ENCODE measurements at regions not wholly inside any gene's neighbourhood (a gene's known extent, or its start where the extent isn't known, plus 50 kb on each side); places are given as distances from the start of the nearest gene placed in this dataset.
"Not testable (repeated sequence)": the region's sequence is repeated elsewhere in the genome, so short reads cannot be mapped to it uniquely, and the experiment has no call there.

- no peak for ATAC-seq (ENCODE audit: low FRiP score)
- TF ChIP-seq, protein P1, sequence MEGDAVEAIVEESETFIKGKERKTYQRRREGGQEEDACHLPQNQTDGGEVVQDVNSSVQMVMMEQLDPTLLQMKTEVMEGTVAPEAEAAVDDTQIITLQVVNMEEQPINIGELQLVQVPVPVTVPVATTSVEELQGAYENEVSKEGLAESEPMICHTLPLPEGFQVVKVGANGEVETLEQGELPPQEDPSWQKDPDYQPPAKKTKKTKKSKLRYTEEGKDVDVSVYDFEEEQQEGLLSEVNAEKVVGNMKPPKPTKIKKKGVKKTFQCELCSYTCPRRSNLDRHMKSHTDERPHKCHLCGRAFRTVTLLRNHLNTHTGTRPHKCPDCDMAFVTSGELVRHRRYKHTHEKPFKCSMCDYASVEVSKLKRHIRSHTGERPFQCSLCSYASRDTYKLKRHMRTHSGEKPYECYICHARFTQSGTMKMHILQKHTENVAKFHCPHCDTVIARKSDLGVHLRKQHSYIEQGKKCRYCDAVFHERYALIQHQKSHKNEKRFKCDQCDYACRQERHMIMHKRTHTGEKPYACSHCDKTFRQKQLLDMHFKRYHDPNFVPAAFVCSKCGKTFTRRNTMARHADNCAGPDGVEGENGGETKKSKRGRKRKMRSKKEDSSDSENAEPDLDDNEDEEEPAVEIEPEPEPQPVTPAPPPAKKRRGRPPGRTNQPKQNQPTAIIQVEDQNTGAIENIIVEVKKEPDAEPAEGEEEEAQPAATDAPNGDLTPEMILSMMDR (IDR thresholded peaks at IDR 0.05): no peak
- no peak for DNase-seq (ENCODE audit: low spot score)
These were observed 186.7 kb downstream of the USP46 start for GRCh38 chr4:52472444-52472843.

DNA sequence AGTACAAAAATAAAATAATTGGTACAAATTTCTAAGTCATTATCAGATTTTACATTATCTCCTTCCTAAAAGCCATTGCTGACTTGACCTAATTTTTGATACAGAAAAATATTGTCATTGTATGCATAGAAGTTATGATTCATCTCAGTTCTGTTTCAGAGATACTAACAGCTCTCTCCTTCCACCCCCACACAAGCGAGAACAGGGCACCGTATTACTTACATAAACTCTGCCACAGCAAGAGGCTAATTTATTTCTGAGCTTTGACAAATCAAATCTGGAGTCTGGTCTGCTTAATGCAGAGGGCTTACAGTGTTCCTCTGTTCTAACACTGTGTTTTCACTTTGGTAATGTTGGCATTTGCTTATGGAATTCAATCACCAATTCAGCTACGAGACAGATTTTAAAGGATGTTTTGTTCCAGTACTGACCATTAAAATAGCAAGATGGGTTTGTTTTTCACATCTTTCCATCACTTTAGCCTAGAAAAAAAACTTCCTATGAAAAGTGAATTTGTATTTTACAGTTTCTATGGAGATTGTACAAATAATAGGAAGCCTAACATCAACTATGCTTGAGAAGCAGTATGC lies 181.8 kb downstream of the USP46 start:
- TF ChIP-seq, protein P1 (IDR thresholded peaks at IDR 0.05): no peak
- ATAC-seq (ENCODE audit: low FRiP score) (no peak), DNase-seq (ENCODE audit: low spot score) (no peak)

DNA sequence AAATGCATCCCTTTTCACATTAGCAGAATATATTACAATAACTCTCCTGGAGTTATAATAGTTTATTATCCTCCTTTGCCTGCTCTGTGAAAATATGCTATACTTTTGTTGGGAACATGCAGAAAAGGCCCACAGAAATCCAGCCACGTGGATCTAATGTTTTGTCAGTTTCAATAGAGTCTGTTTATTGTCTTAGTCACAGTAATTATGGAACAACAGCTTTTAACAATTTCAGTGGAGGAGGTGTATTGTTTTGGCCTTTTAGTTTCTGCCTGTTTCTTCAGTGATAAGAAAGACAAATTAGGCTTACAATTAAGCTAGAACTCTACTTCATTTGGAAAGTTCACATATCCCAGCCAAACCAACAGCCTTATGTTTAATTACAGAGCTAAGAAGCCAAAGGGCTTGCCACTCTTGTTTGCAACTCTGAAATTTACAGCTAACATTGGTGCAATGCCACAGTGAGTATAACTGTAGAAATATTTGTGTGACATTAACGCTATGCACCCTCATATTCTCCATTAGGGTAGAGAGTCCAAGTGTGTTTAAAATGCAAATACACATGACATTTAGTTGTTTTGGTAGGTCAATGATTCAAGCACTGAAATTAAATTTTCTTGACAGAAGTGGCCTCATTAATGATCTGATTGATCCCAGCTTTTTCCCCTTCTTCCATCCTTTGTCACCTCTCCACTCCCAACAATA lies 175.8 kb downstream of the USP46 start:
- ATAC-seq (ENCODE audit: low FRiP score) (no peak), DNase-seq (ENCODE audit: low spot score) (no peak)
- TF ChIP-seq, protein P1 (IDR thresholded peaks at IDR 0.05): no peak

DNA sequence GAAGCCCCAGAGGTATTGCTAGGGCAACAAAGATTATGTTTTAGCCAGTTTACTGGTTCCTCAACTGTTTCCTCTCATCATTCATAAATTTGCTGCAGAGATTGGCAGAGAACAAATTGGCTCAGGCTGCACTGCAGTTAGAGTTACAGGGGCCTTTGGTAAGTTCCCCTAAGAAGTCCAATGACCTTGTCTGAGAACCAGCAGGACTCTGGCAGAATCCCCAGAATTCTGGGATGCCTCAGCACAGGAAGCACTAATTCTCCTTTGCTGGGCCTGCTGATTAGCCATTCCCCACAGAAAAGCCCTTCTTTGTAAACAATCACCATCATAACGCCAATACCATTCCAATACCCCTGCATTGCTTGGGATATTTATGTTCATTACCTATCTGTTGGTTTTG lies 151.3 kb downstream of the USP46 start:
- no peak for ATAC-seq (ENCODE audit: low FRiP score)
- TF ChIP-seq, protein P1 (IDR thresholded peaks at IDR 0.05): no peak
- DNase-seq (ENCODE audit: low spot score): no peak

GRCh38 chr4:52510939-52511565 lies 148.0 kb downstream of the USP46 start:
- TF ChIP-seq, protein P1 (IDR thresholded peaks at IDR 0.05): no peak
- DNase-seq (ENCODE audit: low spot score) (no peak), ATAC-seq (ENCODE audit: low FRiP score) (no peak)

DNA sequence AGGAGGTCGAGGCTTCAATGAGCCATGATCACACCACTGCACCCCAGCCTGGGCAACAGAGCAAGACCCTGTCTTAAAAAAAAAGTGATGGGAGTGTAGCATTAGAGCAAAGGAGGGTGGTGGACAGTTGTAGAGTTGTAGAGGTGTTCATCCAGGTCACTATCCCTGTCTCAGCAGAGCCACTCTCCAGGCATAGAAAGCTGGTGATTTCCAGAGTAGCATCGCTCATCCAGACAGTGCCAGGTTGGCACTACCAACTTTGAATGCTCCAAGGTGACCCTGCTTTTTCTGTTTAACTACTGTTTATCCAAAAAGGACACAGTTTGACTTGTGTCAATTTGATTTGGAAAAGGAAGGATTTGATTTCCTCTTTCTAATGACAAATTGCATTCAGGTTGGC lies 147.3 kb downstream of the USP46 start:
- DNase-seq (ENCODE audit: low spot score) (no peak), ATAC-seq (ENCODE audit: low FRiP score) (no peak)
- TF ChIP-seq, protein P1 (IDR thresholded peaks at IDR 0.05): no peak

- ATAC-seq (ENCODE audit: low FRiP score): no peak
- TF ChIP-seq, protein P1 (IDR thresholded peaks at IDR 0.05): no peak
- DNase-seq (ENCODE audit: low spot score): no peak
These were observed 146.8 kb downstream of the USP46 start for GRCh38 chr4:52512291-52512690.

DNA sequence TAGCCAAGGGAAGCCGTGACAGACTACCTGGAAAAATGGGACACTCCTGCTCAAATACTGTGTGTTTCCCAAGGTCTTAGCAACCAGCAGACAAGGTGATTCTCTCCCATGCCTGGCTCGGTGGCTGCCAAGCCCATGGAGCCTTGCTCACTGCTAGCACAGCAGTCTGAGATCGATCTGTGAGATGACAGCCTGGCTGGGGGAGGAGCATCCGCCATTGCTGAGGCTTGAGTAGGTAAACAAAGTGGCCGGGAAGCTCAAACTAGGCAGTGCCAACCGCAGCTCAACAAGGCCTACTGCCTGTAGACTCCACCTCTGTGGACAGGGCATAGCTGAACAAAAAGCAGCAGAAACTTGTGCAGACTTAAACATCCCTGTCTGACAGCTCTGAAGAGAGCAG lies 137.0 kb downstream of the USP46 start:
- ATAC-seq (ENCODE audit: low FRiP score); DNase-seq (ENCODE audit: low spot score): not testable (repeated sequence)

Data from omental fat pad (tissue), 3 donors.